HEK293 (cell line): ENCODE measurements at regions not wholly inside any gene's neighbourhood (a gene's known extent, or its start where the extent isn't known, plus 50 kb on each side); places are given as distances from the start of the nearest gene placed in this dataset.

Experiments
- CTCF ChIP-seq: fragments of 450-650 bp; formaldehyde crosslinking; IDR thresholded peaks from 2 replicates; pipeline ENCODE4 v1.5.1; 2016; ENCODE audit warnings: missing biosample characterization, missing genetic modification characterization
- GLI2 ChIP-seq: fragments of 450-650 bp; formaldehyde crosslinking; IDR thresholded peaks from 2 replicates; pipeline ENCODE4; 2017; ENCODE audit warnings: missing biosample characterization, missing genetic modification characterization, low read depth, borderline replicate concordance
- PRDM1 ChIP-seq: fragments of 450-650 bp; formaldehyde crosslinking; IDR thresholded peaks from 2 replicates; pipeline ENCODE4; 2016; ENCODE audit warnings: missing biosample characterization, missing genetic modification characterization
- SP2 ChIP-seq: fragments of 450-650 bp; formaldehyde crosslinking; IDR thresholded peaks from 2 replicates; pipeline ENCODE4 v1.5.1; 2016; ENCODE audit warnings: missing biosample characterization, missing genetic modification characterization
- YY1 ChIP-seq: fragments of 450-650 bp; formaldehyde crosslinking; IDR thresholded peaks from 2 replicates; pipeline ENCODE4 v1.5.1; 2018; ENCODE audit warnings: missing biosample characterization, missing genetic modification characterization
- ZBTB1 ChIP-seq: fragments of 450-650 bp; formaldehyde crosslinking; IDR thresholded peaks from 2 replicates; pipeline ENCODE4 v1.5.1; 2016; ENCODE audit warnings: missing biosample characterization, missing genetic modification characterization
- ZBTB7A ChIP-seq: fragments of 450-650 bp; formaldehyde crosslinking; IDR thresholded peaks from 2 replicates; pipeline ENCODE4 v1.5.1; 2016; ENCODE audit warnings: low read depth, missing biosample characterization, missing genetic modification characterization
- ZNF155 ChIP-seq: fragments of 450-650 bp; formaldehyde crosslinking; IDR thresholded peaks from 2 replicates; pipeline ENCODE4 v1.5.1; 2016; ENCODE audit warnings: missing biosample characterization, missing genetic modification characterization
- ZNF18 ChIP-seq: fragments of 450-650 bp; formaldehyde crosslinking; IDR thresholded peaks from 2 replicates; pipeline ENCODE4 v1.5.1; 2016; ENCODE audit warnings: missing biosample characterization, missing genetic modification characterization
- ZNF239 ChIP-seq: fragments of 450-650 bp; formaldehyde crosslinking; IDR thresholded peaks from 2 replicates; pipeline ENCODE4 v1.5.1; 2016; ENCODE audit warnings: missing biosample characterization, missing genetic modification characterization
- ZNF274 ChIP-seq, 2 experiments: fragments of 200-500 bp in 1 of 2; fragments of 450-650 bp in 1 of 2; sonication (Bioruptor generic) in 1 of 2; formaldehyde crosslinking in 1 of 2; IDR thresholded peaks; 2 replicates each; pipeline versions ENCODE4 v1.5.1 to v1.6.1; 2014 to 2016; ENCODE audit warnings: borderline replicate concordance in 1 of 2, inconsistent platforms in 1 of 2, low read length in 1 of 2, missing biosample characterization in 1 of 2, missing genetic modification characterization in 1 of 2
- ZNF660 ChIP-seq: fragments of 450-650 bp; IDR thresholded peaks from 2 replicates; pipeline ENCODE4 v1.5.1; 2018; ENCODE audit warnings: missing biosample characterization, mild to moderate bottlenecking, missing genetic modification characterization
- ZNF747 ChIP-seq: fragments of 450-650 bp; formaldehyde crosslinking; IDR thresholded peaks from 2 replicates; pipeline ENCODE4 v1.5.1; 2016; ENCODE audit warnings: missing biosample characterization, missing genetic modification characterization

- TF ChIP-seq ZNF660 (tag by site-specific recombination): no peak
- no peak for TF ChIP-seq PRDM1 (tag by site-specific recombination)
- no peak for TF ChIP-seq ZBTB1 (tag by site-specific recombination)
- TF ChIP-seq CTCF: no peak
- no peak for TF ChIP-seq ZNF155 (tag by site-specific recombination)
- TF ChIP-seq SP2: no peak
- TF ChIP-seq YY1 (tag by site-specific recombination): no peak
- no peak for TF ChIP-seq ZNF747 (tag by site-specific recombination)
- no peak for TF ChIP-seq ZNF18 (tag by site-specific recombination)
- TF ChIP-seq ZNF274 (IDR thresholded peaks at IDR 0.05; ENCODE audit: low read length): no peak
- no peak for TF ChIP-seq ZNF274 (tag by site-specific recombination; IDR thresholded peaks at IDR 0.05; ENCODE audit: borderline replicate concordance)
- no peak for TF ChIP-seq ZNF239 (tag by site-specific recombination)
- no peak for TF ChIP-seq GLI2 (tag by site-specific recombination)
- TF ChIP-seq ZBTB7A (tag by site-specific recombination): no peak
These were observed 544.6 kb upstream of the LMCD1 start for GRCh38 chr3:7957024-7957423.
